Spleen (tissue), 11 donors: ENCODE measurements at regions not wholly inside any gene's neighbourhood (a gene's known extent, or its start where the extent isn't known, plus 50 kb on each side); places are given as distances from the start of the nearest gene placed in this dataset.

ENCODE experiments used
- DNase-seq: peaks from one replicate; pipeline ENCODE4 v3.0.0-alpha.2; 2020
- H3K27ac ChIP-seq, 8 donors: fragments of 200-600 bp; sonication (generic) in 7 of 8; 1 replicate in 4 of 8; 2 replicates in 4 of 8; pipeline versions ENCODE4 v1.5.0 to v1.8.0; 2016 to 2021; ENCODE audit warnings: inconsistent platforms in 4 of 8, mild to moderate bottlenecking in 4 of 8, moderate library complexity in 1 of 8
- H3K27me3 ChIP-seq, 7 donors: fragments of 200-600 bp; sonication (generic) in 6 of 7; replicated peaks in 1 of 7; 1 replicate in 4 of 7; 2 replicates in 3 of 7; pipeline versions ENCODE4 v1.5.0 to v1.8.0; 2016 to 2021; ENCODE audit warnings: inconsistent platforms in 3 of 7, mild to moderate bottlenecking in 1 of 7
- H3K36me3 ChIP-seq, 6 donors: fragments of 200-600 bp; sonication (generic) in 5 of 6; 1 replicate in 4 of 6; 2 replicates in 2 of 6; pipeline versions ENCODE4 v1.5.0 to v1.8.0; 2016 to 2021; ENCODE audit warnings: inconsistent platforms in 2 of 6
- H3K4me1 ChIP-seq, 6 donors: fragments of 200-600 bp; sonication (generic) in 5 of 6; 1 replicate in 3 of 6; 2 replicates in 3 of 6; pipeline versions ENCODE4 v1.5.0 to v1.8.0; 2016 to 2021; ENCODE audit warnings: inconsistent platforms in 3 of 6
- H3K4me3 ChIP-seq, 8 donors: fragments of 200-600 bp; sonication (generic) in 7 of 8; 1 replicate in 4 of 8; 2 replicates in 4 of 8; pipeline versions ENCODE4 v1.5.0 to v1.8.0; 2016 to 2021; ENCODE audit warnings: inconsistent platforms in 4 of 8, mild to moderate bottlenecking in 4 of 8, moderate library complexity in 2 of 8
- H3K9me3 ChIP-seq, 8 donors: fragments of 200-600 bp; sonication (generic) in 7 of 8; 1 replicate in 4 of 8; 2 replicates in 4 of 8; pipeline versions ENCODE4 v1.5.0 to v1.8.0; 2016 to 2021; ENCODE audit warnings: inconsistent platforms in 4 of 8
- POLR2A ChIP-seq, 3 donors: fragments of 450-650 bp; IDR thresholded peaks; one replicate each; pipeline ENCODE4 v1.5.1; 2017; ENCODE audit warnings: antibody characterized with exemption in 3 of 3, mild to moderate bottlenecking in 1 of 3
- POLR2AphosphoS5 ChIP-seq, 3 donors: sonication (generic); formaldehyde crosslinking; IDR thresholded peaks; one replicate each; pipeline ENCODE4 v1.5.1; 2017; ENCODE audit warnings: antibody characterized with exemption in 3 of 3
- WGBS, 5 donors: extraction: QIAGEN DNeasy Blood & Tissue Kit in 3 of 5; methylation state at CpG; one replicate each; pipeline versions ENCODE4 v1.1.5 to v1.1.7; 2013 to 2018; 5-methylcytosine and 5-hydroxymethylcytosine counted together
- intact Hi-C: fragments of 100-400 bp; cut with DNase I; formaldehyde crosslinking; loops from one replicate; pipeline ENCODE4 v1.15.0; 2023; ENCODE audit warnings: low total_unique reads
- TF ChIP-seq, protein P1 (sequence below), 11 experiments: fragments of 200-600 bp in 7 of 11; fragments of 450-650 bp in 4 of 11; sonication (generic) in 4 of 11; IDR thresholded peaks in 8 of 11; conservative IDR thresholded peaks in 3 of 11; 1 replicate in 7 of 11; 2 replicates in 4 of 11; pipeline versions ENCODE4 v1.4.0 to v1.8.0; 2016 to 2021; ENCODE audit warnings: antibody characterized with exemption in 11 of 11, inconsistent platforms in 4 of 11, mild to moderate bottlenecking in 1 of 11
- donor health status: healthy with polysubstance abuse.
- donor health status: DM: no; HTN: no; CAD: no; lungs with moderate emphysema.
- donor health status: DM: no; HTN: no; CAD: no.
- donor health status: Bipolar disorder and iron deficiency.
- donor health status: healthy.
- donor health status: DM: no; HTN: no; CAD: no.
- donor health status: DM: yes; HTN: yes; CAD: no.

DNA sequence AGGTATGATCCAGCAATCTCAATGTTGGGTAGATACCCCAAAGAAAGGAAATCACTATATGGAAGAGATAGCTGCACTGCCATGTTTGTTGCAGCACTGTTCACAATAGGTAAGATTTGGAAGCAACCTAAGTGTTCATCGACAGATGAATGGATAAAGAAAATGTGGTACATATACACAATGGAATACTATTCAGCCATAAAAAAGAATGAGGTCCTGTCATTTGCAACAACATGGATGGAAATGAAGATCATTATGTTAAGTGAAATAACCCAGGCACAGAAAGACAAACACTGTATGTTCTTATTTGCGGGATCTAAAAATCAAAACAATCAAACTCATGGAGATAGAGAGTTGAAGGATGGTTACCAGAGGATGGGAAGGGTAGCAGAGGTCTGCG is 372.4 kb upstream of the SPRED2 start:
- Histone ChIP-seq H3K27ac (no peak overlapping the region), H3K36me3 (no peaks in the 10 kb centered on the region), H3K9me3 (peaks cover 0 to 26% (median 14%) of the 10 kb centered on the region in 8 donors), H3K4me1 (no peaks in the 10 kb centered on the region), H3K27me3 (peaks cover 0 to 7% (median 0%) of the 10 kb centered on the region in 7 donors), H3K4me3 (no peak overlapping the region)
- no peak for DNase-seq
- TF ChIP-seq POLR2A (IDR thresholded peaks at IDR 0.05) (no peak), POLR2AphosphoS5 (IDR thresholded peaks at IDR 0.05) (no peak)
- TF ChIP-seq, protein P1, sequence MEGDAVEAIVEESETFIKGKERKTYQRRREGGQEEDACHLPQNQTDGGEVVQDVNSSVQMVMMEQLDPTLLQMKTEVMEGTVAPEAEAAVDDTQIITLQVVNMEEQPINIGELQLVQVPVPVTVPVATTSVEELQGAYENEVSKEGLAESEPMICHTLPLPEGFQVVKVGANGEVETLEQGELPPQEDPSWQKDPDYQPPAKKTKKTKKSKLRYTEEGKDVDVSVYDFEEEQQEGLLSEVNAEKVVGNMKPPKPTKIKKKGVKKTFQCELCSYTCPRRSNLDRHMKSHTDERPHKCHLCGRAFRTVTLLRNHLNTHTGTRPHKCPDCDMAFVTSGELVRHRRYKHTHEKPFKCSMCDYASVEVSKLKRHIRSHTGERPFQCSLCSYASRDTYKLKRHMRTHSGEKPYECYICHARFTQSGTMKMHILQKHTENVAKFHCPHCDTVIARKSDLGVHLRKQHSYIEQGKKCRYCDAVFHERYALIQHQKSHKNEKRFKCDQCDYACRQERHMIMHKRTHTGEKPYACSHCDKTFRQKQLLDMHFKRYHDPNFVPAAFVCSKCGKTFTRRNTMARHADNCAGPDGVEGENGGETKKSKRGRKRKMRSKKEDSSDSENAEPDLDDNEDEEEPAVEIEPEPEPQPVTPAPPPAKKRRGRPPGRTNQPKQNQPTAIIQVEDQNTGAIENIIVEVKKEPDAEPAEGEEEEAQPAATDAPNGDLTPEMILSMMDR (IDR thresholded peaks at IDR 0.05 in 8 of 11, conservative IDR thresholded peaks at IDR 0.05 in 3 of 11), result no peak
- 94 to 97% (median 96%) methylated on average over 3 of the region's 3 CpGs for WGBS, 5 donors
- intact Hi-C loops, result no loop called here

DNA sequence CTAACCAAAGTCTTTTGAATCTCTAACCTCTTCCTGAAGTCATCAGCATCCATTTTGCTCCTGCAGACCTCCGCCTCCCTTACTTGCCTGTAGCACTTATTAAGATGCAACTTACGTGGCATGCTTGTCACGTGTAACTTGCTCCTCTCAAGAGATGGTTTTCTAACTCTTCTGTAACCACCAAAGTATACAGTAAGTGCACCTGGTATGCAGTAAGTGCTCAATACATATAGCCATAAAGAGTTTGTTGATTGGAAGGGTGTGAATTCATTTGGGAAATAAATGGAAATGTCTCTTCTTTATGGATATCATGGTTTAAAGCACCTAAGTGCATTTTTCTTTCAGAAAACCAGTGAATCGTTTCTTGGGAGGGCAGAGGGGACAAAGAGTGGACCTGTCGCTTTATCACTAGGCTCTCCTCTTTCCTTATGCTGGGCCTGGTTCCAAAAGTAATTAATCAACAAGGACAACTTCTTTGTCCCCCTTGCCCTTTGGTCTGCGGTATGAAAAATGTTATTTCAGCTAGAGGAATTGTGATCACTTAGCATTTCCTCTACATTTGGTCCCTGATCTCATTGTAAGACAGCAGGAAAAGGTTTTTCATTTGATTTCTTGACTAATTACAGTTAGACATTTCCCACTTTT is 370.0 kb upstream of the SPRED2 start:
- Histone ChIP-seq H3K36me3 (no peaks in the 10 kb centered on the region), H3K27ac (no peak overlapping the region), H3K4me3 (no peak overlapping the region), H3K27me3 (peaks cover 0 to 7% (median 0%) of the 10 kb centered on the region in 7 donors), H3K4me1 (no peaks in the 10 kb centered on the region), H3K9me3 (peaks cover 0 to 12% (median 3%) of the 10 kb centered on the region in 8 donors)
- DNase-seq, result no peak
- no peak for TF ChIP-seq POLR2A (IDR thresholded peaks at IDR 0.05)
- TF ChIP-seq, protein P1 (IDR thresholded peaks at IDR 0.05 in 8 of 11, conservative IDR thresholded peaks at IDR 0.05 in 3 of 11), result no peak
- no peak for TF ChIP-seq POLR2AphosphoS5 (IDR thresholded peaks at IDR 0.05)
- intact Hi-C loops, result no loop called here
- 56 to 68% (median 62%) methylated on average over 6 of the region's 6 CpGs for WGBS, 5 donors

DNA sequence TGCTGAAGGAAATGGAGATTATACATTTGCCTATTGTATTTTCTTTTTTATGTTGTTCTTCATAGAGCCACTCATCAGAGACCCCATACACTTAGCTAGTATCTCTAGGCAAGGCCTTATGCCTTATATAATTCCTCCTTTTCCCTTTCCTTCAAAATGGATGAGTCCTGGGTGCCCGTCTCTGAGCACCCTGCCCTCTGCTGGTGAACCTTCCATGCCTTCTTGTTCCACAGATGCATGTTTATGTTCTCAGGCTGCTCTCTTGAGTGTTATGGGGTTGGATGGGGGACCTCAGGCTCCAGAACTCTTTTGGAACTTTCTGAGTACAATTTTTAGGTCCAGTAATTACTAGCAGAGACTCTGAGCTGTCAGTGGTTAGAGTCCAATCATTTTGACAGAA is 368.6 kb upstream of the SPRED2 start:
- Histone ChIP-seq H3K27ac (no peak overlapping the region), H3K27me3 (peaks cover 0 to 7% (median 0%) of the 10 kb centered on the region in 7 donors), H3K4me3 (no peak overlapping the region), H3K36me3 (no peaks in the 10 kb centered on the region), H3K9me3 (peaks cover 0 to 6% (median 0%) of the 10 kb centered on the region in 8 donors), H3K4me1 (no peaks in the 10 kb centered on the region)
- 72 to 89% (median 85%) methylated on average over 1 of the region's 1 CpG for WGBS, 5 donors
- TF ChIP-seq POLR2A (IDR thresholded peaks at IDR 0.05) (no peak), POLR2AphosphoS5 (IDR thresholded peaks at IDR 0.05) (no peak)
- TF ChIP-seq, protein P1 (IDR thresholded peaks at IDR 0.05 in 8 of 11, conservative IDR thresholded peaks at IDR 0.05 in 3 of 11), result no peak
- intact Hi-C loops, result no loop called here
- no peak for DNase-seq

DNA sequence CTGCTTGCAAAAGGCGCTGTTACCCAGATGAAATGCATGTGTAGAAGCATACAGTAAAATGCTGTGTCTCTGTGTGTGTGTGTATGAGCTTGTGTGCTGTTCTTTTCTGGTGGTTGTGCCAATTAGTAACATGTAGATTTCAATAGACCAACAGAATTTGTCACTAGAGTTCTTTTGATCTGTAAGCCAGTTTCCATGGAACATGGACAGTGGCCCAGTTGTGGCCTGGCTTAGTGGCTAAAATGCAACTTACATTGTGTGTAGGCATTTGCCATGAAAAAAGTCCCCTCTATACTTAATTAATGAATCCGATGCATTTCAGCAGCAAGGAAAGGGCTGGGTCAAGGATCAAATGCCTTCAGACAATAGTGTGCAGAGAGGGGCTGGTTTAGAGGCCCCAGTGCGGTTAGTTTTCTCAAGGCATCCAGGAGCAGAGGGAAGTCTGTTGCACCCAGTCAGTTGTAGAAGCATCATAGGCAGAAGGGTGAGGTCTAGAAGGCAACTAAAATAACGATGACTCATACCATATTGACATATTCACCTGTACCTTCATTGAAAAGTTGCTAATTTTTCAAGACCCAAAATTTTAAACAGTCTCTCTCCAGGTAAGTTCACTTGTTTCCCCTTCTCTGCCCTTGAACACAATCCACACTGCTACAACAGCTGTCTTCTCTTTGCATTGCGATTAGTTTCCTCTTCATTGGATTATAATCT is 366.9 kb upstream of the SPRED2 start:
- TF ChIP-seq POLR2AphosphoS5 (IDR thresholded peaks at IDR 0.05) (no peak), POLR2A (IDR thresholded peaks at IDR 0.05) (no peak)
- TF ChIP-seq, protein P1 (IDR thresholded peaks at IDR 0.05 in 8 of 11, conservative IDR thresholded peaks at IDR 0.05 in 3 of 11), result no peak
- 79 to 91% (median 81%) methylated on average over 5 of the region's 5 CpGs for WGBS, 5 donors
- DNase-seq, result no peak
- H3K4me1 ChIP-seq, result no peaks in the 10 kb centered on the region
- H3K9me3 ChIP-seq, result no peaks in the 10 kb centered on the region
- no peak overlapping the region for H3K27ac ChIP-seq
- no peaks in the 10 kb centered on the region for H3K36me3 ChIP-seq
- no peak overlapping the region for H3K4me3 ChIP-seq
- intact Hi-C loops, result no loop called here
- H3K27me3 ChIP-seq, result peaks cover 0 to 7% (median 0%) of the 10 kb centered on the region in 7 donors
